ENCODE measurements at regions not wholly inside any gene's neighbourhood (a gene's known extent, or its start where the extent isn't known, plus 50 kb on each side); places are given as distances from the start of the nearest gene placed in this dataset.

- FAIRE-seq, result no peak
- CTCF ChIA-PET (ENCODE audit: partially characterized antibody), result interaction anchor here (0.6 to 1.2 kb wide), 5 partner anchors 29 to 1071 kb away, joined by 3 to 4 read pairs (median 3); no protein-coding TSS in a partner anchor
- H2BK15ac ChIP-seq (ENCODE audit: low read length), result no peak overlapping the region
- no peak for TF ChIP-seq TAF1 (IDR thresholded peaks at IDR 0.05; ENCODE audit: low read depth, low read length)
- no peak for TF ChIP-seq POLR2A (IDR thresholded peaks at IDR 0.05; ENCODE audit: control extremely low read depth in 1 of 2, low read depth in 2 of 2, low read length in 2 of 2)
- no peak for TF ChIP-seq TAF7 (optimal IDR thresholded peaks at IDR 0.05; ENCODE audit: borderline replicate concordance, low read depth, low read length)
- TF ChIP-seq NRF1 (IDR thresholded peaks at IDR 0.05; ENCODE audit: low read depth, low read length), result no peak
- TF ChIP-seq JUND (IDR thresholded peaks at IDR 0.05; ENCODE audit: low read length), result no peak
- TF ChIP-seq EZH2 (IDR thresholded peaks at IDR 0.05; ENCODE audit: low read depth, low read length, severe bottlenecking), result no peak
- no peak for TF ChIP-seq TEAD4 (IDR thresholded peaks at IDR 0.05; ENCODE audit: low read depth, low read length)
- no peak for TF ChIP-seq EGR1 (IDR thresholded peaks at IDR 0.05; ENCODE audit: borderline replicate concordance, low read depth, low read length)
- TF ChIP-seq RFX5 (IDR thresholded peaks at IDR 0.05; ENCODE audit: borderline replicate concordance, low read depth, low read length), result no peak
- no peak for TF ChIP-seq KDM1A (IDR thresholded peaks at IDR 0.05; ENCODE audit: borderline replicate concordance, low read length)
- no peak for TF ChIP-seq RNF2 (IDR thresholded peaks at IDR 0.05; ENCODE audit: borderline replicate concordance, low read depth, low read length, missing control alignments, poor library complexity, severe bottlenecking)
- no peak for TF ChIP-seq SIRT6 (IDR thresholded peaks at IDR 0.05; ENCODE audit: low read length)
- no peak for TF ChIP-seq SP2 (IDR thresholded peaks at IDR 0.05; ENCODE audit: low read length)
- TF ChIP-seq, protein P1, sequence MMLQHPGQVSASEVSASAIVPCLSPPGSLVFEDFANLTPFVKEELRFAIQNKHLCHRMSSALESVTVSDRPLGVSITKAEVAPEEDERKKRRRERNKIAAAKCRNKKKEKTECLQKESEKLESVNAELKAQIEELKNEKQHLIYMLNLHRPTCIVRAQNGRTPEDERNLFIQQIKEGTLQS (IDR thresholded peaks at IDR 0.05; ENCODE audit: insufficient read depth, low read depth, low read length), result no peak
- no peak for TF ChIP-seq RXRA (IDR thresholded peaks at IDR 0.05; ENCODE audit: insufficient read depth, low read depth, low read length)
Observed at GRCh38 chr20:60669211-60669610, 582.9 kb upstream of the CDH4 start.

More at GRCh38 chr20:60669211-60669610, 582.9 kb upstream of the CDH4 start:
- Histone ChIP-seq H2AFZ (ENCODE audit: low read length) (no peak overlapping the region), H3K4me2 (ENCODE audit: insufficient read depth in 1 of 2, low read depth in 2 of 2, low read length in 2 of 2) (no peak overlapping the region), H3K36me3 (ENCODE audit: control insufficient read depth in 2 of 4, insufficient read depth in 4 of 4, low read length in 3 of 4) (no peaks in the 10 kb centered on the region), H3K4me3 (ENCODE audit: extremely low read depth in 1 of 4, insufficient read depth in 2 of 4, low read depth in 3 of 4, low read length in 4 of 4) (no peak overlapping the region), H2BK20ac (ENCODE audit: low read length) (no peak overlapping the region), H2BK5ac (ENCODE audit: low read depth, low read length) (no peak overlapping the region), H3K4ac (replicated peaks; ENCODE audit: insufficient read length, low read depth, low read length) (no peak overlapping the region), H4K8ac (ENCODE audit: extremely low read depth, insufficient read depth, low read length) (no peak overlapping the region), H4K5ac (ENCODE audit: insufficient read length, low read depth, low read length) (no peak overlapping the region), H2BK12ac (ENCODE audit: low read depth, low read length) (no peak overlapping the region), H2BK120ac (replicated peaks; ENCODE audit: low read depth, low read length) (no peak overlapping the region), H4K20me1 (replicated peaks in 1 of 2; ENCODE audit: control insufficient read depth in 1 of 2, insufficient read depth in 2 of 2, low read length in 2 of 2) (no peaks in the 10 kb centered on the region), H3K18ac (ENCODE audit: extremely low read depth, low read length) (no peak overlapping the region), H3K56ac (replicated peaks; ENCODE audit: insufficient read length, low read depth, low read length) (no peak overlapping the region), H3K9ac (replicated peaks in 1 of 4; ENCODE audit: extremely low read depth in 1 of 4, low read depth in 3 of 4, low read length in 3 of 4) (no peak overlapping the region), H2AK5ac (ENCODE audit: low read depth, low read length) (no peak overlapping the region), H3K9me3 (ENCODE audit: insufficient read depth in 2 of 2, low read depth in 1 of 2, low read length in 1 of 2) (no peaks in the 10 kb centered on the region), H4K91ac (replicated peaks; ENCODE audit: insufficient read length, low read length) (no peak overlapping the region), H3K79me2 (ENCODE audit: control insufficient read depth in 1 of 2, insufficient read depth in 2 of 2, low read length in 2 of 2) (no peaks in the 10 kb centered on the region), H3K14ac (ENCODE audit: insufficient read length) (no peak overlapping the region), H3K79me1 (ENCODE audit: low read depth, low read length) (no peaks in the 10 kb centered on the region), H3K23ac (ENCODE audit: insufficient read length) (no peak overlapping the region), H3K27ac (ENCODE audit: low read depth, low read length) (no peak overlapping the region), H3K4me1 (replicated peaks in 1 of 4; ENCODE audit: control insufficient read depth in 3 of 4, insufficient read depth in 4 of 4, low read length in 3 of 4) (peaks cover 0 to 2% (median 0%) of the 10 kb centered on the region in 4 experiments; a peak in 1 of 7 replicates), H3K27me3 (replicated peaks in 1 of 4; ENCODE audit: control insufficient read depth in 3 of 4, extremely low read depth in 1 of 4, insufficient read depth in 3 of 4, low read length in 3 of 4) (no peaks in the 10 kb centered on the region; a peak in 1 of 7 replicates), H3K23me2 (ENCODE audit: low read depth, low read length) (no peaks in the 10 kb centered on the region)
- WGBS, 2 experiments (ENCODE audit: extremely low coverage in 1 of 2, insufficient coverage in 1 of 2, insufficient read length in 1 of 2, insufficient replicate concordance in 2 of 2, low coverage in 1 of 2, low lambda C conversion rate in 2 of 2, missing lambda C conversion rate in 1 of 2), result 97% methylated on average over 7 of the region's 7 CpGs; no CpG with 5 or more reads in 1 of the 2 experiments
- POLR2A ChIA-PET (ENCODE audit: partially characterized antibody), result no interaction called here
- no peak for DNase-seq (ENCODE audit: low read depth in 1 of 2, low spot score in 2 of 2)

All from H1 (cell line).